ENCODE measurements at regions not wholly inside any gene's neighbourhood (a gene's known extent, or its start where the extent isn't known, plus 50 kb on each side); places are given as distances from the start of the nearest gene placed in this dataset.

DNA sequence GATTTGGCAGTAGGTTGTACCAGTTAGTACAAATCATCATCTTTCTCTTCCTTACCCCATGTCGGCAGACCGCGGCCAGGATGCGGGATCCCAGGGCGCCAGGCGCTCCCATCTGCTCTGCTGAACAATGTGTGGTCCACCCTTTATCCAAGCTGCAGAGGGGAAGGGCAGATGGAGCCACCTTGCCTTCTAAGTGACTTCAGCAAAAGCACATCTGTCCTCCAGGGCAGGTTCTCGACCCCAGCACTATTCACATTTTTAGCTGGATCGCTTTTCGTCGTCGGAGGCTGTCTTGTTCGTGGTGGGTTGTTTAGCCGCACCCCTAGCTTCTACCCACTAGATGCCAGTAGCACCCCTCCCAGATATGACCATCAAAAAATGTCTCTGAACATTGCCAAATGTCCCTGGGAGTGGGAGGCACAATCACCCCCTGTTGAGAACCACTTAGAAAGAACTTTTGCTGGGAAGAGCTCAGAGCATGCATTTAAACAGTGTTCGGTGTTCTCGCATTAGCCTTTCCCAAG is 58.1 kb upstream of the SIM2 start:
- no peak for TF ChIP-seq SPI1 (IDR thresholded peaks at IDR 0.05; ENCODE audit: borderline replicate concordance, low read depth)
- TF ChIP-seq, protein P1, sequence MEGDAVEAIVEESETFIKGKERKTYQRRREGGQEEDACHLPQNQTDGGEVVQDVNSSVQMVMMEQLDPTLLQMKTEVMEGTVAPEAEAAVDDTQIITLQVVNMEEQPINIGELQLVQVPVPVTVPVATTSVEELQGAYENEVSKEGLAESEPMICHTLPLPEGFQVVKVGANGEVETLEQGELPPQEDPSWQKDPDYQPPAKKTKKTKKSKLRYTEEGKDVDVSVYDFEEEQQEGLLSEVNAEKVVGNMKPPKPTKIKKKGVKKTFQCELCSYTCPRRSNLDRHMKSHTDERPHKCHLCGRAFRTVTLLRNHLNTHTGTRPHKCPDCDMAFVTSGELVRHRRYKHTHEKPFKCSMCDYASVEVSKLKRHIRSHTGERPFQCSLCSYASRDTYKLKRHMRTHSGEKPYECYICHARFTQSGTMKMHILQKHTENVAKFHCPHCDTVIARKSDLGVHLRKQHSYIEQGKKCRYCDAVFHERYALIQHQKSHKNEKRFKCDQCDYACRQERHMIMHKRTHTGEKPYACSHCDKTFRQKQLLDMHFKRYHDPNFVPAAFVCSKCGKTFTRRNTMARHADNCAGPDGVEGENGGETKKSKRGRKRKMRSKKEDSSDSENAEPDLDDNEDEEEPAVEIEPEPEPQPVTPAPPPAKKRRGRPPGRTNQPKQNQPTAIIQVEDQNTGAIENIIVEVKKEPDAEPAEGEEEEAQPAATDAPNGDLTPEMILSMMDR (IDR thresholded peaks at IDR 0.05; ENCODE audit: insufficient read depth, low read length), result no peak
- TF ChIP-seq, protein P2, sequence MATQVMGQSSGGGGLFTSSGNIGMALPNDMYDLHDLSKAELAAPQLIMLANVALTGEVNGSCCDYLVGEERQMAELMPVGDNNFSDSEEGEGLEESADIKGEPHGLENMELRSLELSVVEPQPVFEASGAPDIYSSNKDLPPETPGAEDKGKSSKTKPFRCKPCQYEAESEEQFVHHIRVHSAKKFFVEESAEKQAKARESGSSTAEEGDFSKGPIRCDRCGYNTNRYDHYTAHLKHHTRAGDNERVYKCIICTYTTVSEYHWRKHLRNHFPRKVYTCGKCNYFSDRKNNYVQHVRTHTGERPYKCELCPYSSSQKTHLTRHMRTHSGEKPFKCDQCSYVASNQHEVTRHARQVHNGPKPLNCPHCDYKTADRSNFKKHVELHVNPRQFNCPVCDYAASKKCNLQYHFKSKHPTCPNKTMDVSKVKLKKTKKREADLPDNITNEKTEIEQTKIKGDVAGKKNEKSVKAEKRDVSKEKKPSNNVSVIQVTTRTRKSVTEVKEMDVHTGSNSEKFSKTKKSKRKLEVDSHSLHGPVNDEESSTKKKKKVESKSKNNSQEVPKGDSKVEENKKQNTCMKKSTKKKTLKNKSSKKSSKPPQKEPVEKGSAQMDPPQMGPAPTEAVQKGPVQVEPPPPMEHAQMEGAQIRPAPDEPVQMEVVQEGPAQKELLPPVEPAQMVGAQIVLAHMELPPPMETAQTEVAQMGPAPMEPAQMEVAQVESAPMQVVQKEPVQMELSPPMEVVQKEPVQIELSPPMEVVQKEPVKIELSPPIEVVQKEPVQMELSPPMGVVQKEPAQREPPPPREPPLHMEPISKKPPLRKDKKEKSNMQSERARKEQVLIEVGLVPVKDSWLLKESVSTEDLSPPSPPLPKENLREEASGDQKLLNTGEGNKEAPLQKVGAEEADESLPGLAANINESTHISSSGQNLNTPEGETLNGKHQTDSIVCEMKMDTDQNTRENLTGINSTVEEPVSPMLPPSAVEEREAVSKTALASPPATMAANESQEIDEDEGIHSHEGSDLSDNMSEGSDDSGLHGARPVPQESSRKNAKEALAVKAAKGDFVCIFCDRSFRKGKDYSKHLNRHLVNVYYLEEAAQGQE (IDR thresholded peaks at IDR 0.05; ENCODE audit: insufficient replicate concordance, low read depth), result no peak
